IMR-90 (cell line): ENCODE measurements at regions not wholly inside any gene's neighbourhood (a gene's known extent, or its start where the extent isn't known, plus 50 kb on each side); places are given as distances from the start of the nearest gene placed in this dataset.

Experiments used
- ATAC-seq: fragments of 200-7000 bp; cut with Tn5 transposase; 2 replicates; pipeline ENCODE4 v1.9.1; 2020; ENCODE audit warnings: low read depth, mild to moderate bottlenecking, moderate library complexity
- BruUV-seq: library from RNA; stranded (reverse); fragments of 400-500 nt; replicated peaks from 2 replicates; lab custom pipeline; 2021; lab: Mats Ljungman, UMichigan
- CTCF ChIA-PET: fragments of 300-600 bp; formaldehyde crosslinking; extraction: SDS; loops from one replicate; lab custom pipeline; 2021; ENCODE audit warnings: antibody characterized with exemption; lab: Yijun Ruan, JAX
- POLR2A ChIA-PET: fragments of 300-600 bp; sonication (Branson Sonifier 250); formaldehyde crosslinking; loops from one replicate; lab custom pipeline; 2022; ENCODE audit warnings: antibody characterized with exemption; ENCODE audit not compliant: unreplicated experiment; lab: Charles Lee
- DNase-seq: peaks from one replicate; pipeline ENCODE4 v3.0.0; 2013
- H2AFZ ChIP-seq: replicated peaks from 2 replicates; pipeline ENCODE3; 2013; ENCODE audit warnings: low read length, mild to moderate bottlenecking; ENCODE audit not compliant: poor library complexity
- H2AK5ac ChIP-seq: 2 replicates; pipeline ENCODE4 v1.6.1; 2013; ENCODE audit warnings: low read depth, low read length, inconsistent platforms
- H2AK9ac ChIP-seq: replicated peaks from 2 replicates; pipeline ENCODE3; 2013; ENCODE audit warnings: mild to moderate bottlenecking, low read depth, low read length, moderate library complexity; ENCODE audit not compliant: poor library complexity
- H2BK120ac ChIP-seq: 2 replicates; pipeline ENCODE4 v1.6.1; 2013; ENCODE audit warnings: low read depth, low read length, inconsistent platforms
- H2BK15ac ChIP-seq: 3 replicates; pipeline ENCODE4 v1.6.1; 2013; ENCODE audit warnings: low read depth, low read length, inconsistent platforms
- H2BK20ac ChIP-seq: 2 replicates; pipeline ENCODE4 v1.6.1; 2013; ENCODE audit warnings: low read depth, mild to moderate bottlenecking, inconsistent platforms, low read length, moderate library complexity
- H2BK5ac ChIP-seq: 2 replicates; pipeline ENCODE4 v1.6.1; 2013; ENCODE audit warnings: mild to moderate bottlenecking, low read depth, low read length, inconsistent platforms; ENCODE audit not compliant: poor library complexity, severe bottlenecking
- H3K14ac ChIP-seq: replicated peaks from 2 replicates; pipeline ENCODE4 v1.6.1; 2013; ENCODE audit warnings: low read depth, low read length, inconsistent platforms
- H3K18ac ChIP-seq: 2 replicates; pipeline ENCODE4 v1.6.1; 2013; ENCODE audit warnings: low read depth, low read length, control low read depth
- H3K23ac ChIP-seq: 2 replicates; pipeline ENCODE4 v1.6.1; 2013; ENCODE audit warnings: low read depth, low read length, inconsistent platforms
- H3K27ac ChIP-seq: 2 replicates; pipeline ENCODE4 v1.5.1; 2013; ENCODE audit warnings: mild to moderate bottlenecking, control low read depth, low read length; ENCODE audit not compliant: insufficient read depth
- H3K27me3 ChIP-seq: 2 replicates; pipeline ENCODE4 v1.6.1; 2013; ENCODE audit warnings: low read length; ENCODE audit not compliant: control insufficient read depth, insufficient read depth
- H3K36me3 ChIP-seq: 2 replicates; pipeline ENCODE4 v1.6.1; 2013; ENCODE audit warnings: low read length, mixed read lengths; ENCODE audit not compliant: control insufficient read depth, insufficient read depth
- H3K4ac ChIP-seq: 2 replicates; pipeline ENCODE4 v1.6.1; 2013; ENCODE audit warnings: low read depth, low read length, inconsistent platforms
- H3K4me1 ChIP-seq: 2 replicates; pipeline ENCODE4 v1.6.1; 2013; ENCODE audit warnings: low read length, mixed read lengths; ENCODE audit not compliant: control insufficient read depth, insufficient read depth
- H3K4me2 ChIP-seq: 2 replicates; pipeline ENCODE4 v1.6.1; 2013; ENCODE audit warnings: low read depth, mild to moderate bottlenecking, control low read depth, low read length, moderate library complexity
- H3K4me3 ChIP-seq: 2 replicates; pipeline ENCODE4 v1.5.1; 2013; ENCODE audit warnings: low read depth, mild to moderate bottlenecking, control low read depth, low read length, moderate library complexity; ENCODE audit not compliant: insufficient read depth
- H3K56ac ChIP-seq: 2 replicates; pipeline ENCODE4 v1.6.1; 2013; ENCODE audit warnings: low read length, inconsistent platforms; ENCODE audit not compliant: insufficient read depth; ENCODE audit errors: extremely low read depth
- H3K79me1 ChIP-seq, 2 experiments: 2 replicates each; pipeline ENCODE4 v1.6.1; 2013; ENCODE audit warnings: low read length in 2 of 2, inconsistent platforms in 1 of 2, low read depth in 1 of 2
- H3K9ac ChIP-seq: 2 replicates; pipeline ENCODE4 v1.6.1; 2013; ENCODE audit warnings: low read depth, low read length, control low read depth
- H3K9me1 ChIP-seq: 2 replicates; pipeline ENCODE4 v1.6.1; 2013; ENCODE audit warnings: low read length, inconsistent platforms; ENCODE audit not compliant: insufficient read depth
- H3K9me3 ChIP-seq: 2 replicates; pipeline ENCODE4 v1.6.1; 2013; ENCODE audit warnings: low read length; ENCODE audit not compliant: control insufficient read depth, insufficient read depth
- H4K20me1 ChIP-seq: 2 replicates; pipeline ENCODE4 v1.6.1; 2013; ENCODE audit warnings: low read length, inconsistent platforms; ENCODE audit not compliant: insufficient read depth
- H4K5ac ChIP-seq: 2 replicates; pipeline ENCODE4 v1.6.1; 2013; ENCODE audit warnings: mild to moderate bottlenecking, low read depth, low read length, control low read depth
- H4K8ac ChIP-seq, 2 experiments: 2 replicates each; pipeline ENCODE4 v1.6.1; 2013; ENCODE audit warnings: low read depth in 2 of 2, low read length in 2 of 2, control low read depth in 1 of 2, inconsistent platforms in 1 of 2
- H4K91ac ChIP-seq: 2 replicates; pipeline ENCODE4 v1.6.1; 2013; ENCODE audit warnings: low read depth, low read length, inconsistent platforms; ENCODE audit not compliant: insufficient read depth
- BHLHE40 ChIP-seq: fragments of 150-350 bp; IDR thresholded peaks from 2 replicates; pipeline ENCODE4 v1.6.1; 2016; ENCODE audit warnings: mild to moderate bottlenecking, low read depth, low read length
- CTCF ChIP-seq: conservative IDR thresholded peaks from 2 replicates; pipeline ENCODE4 v1.5.1; 2012; ENCODE audit warnings: mild to moderate bottlenecking, low read depth, low read length, improper control_type of control experiment
- FOS ChIP-seq: fragments of 150-350 bp; IDR thresholded peaks from 2 replicates; pipeline ENCODE4 v1.6.1; 2016; ENCODE audit warnings: low read depth, low read length
- MAFK ChIP-seq: IDR thresholded peaks from 2 replicates; pipeline ENCODE4 v1.6.1; 2012; ENCODE audit warnings: low read depth, low read length, improper control_type of control experiment
- MAZ ChIP-seq: IDR thresholded peaks from 2 replicates; pipeline ENCODE4 v1.6.1; 2012; ENCODE audit warnings: low read depth, mild to moderate bottlenecking, low read length, improper control_type of control experiment, moderate library complexity, borderline replicate concordance
- MXI1 ChIP-seq: IDR thresholded peaks from 2 replicates; pipeline ENCODE4 v1.6.1; 2012; ENCODE audit warnings: low read depth, mild to moderate bottlenecking, low read length, moderate library complexity, borderline replicate concordance
- NFE2L2 ChIP-seq: fragments of 150-350 bp; IDR thresholded peaks from 2 replicates; pipeline ENCODE4 v1.6.1; 2016; ENCODE audit warnings: low read depth, mild to moderate bottlenecking, low read length
- RAD21 ChIP-seq: IDR thresholded peaks from 2 replicates; pipeline ENCODE4 v1.6.1; 2012; ENCODE audit warnings: low read length, improper control_type of control experiment
- RCOR1 ChIP-seq: IDR thresholded peaks from 2 replicates; pipeline ENCODE4 v1.6.1; 2012; ENCODE audit warnings: mild to moderate bottlenecking, low read length, improper control_type of control experiment; ENCODE audit not compliant: insufficient replicate concordance
- RFX5 ChIP-seq: IDR thresholded peaks from 2 replicates; pipeline ENCODE4 v1.8.0; 2012; ENCODE audit warnings: low read depth, mild to moderate bottlenecking, low read length, moderate library complexity
- SMC3 ChIP-seq: fragments of 150-350 bp; IDR thresholded peaks from 2 replicates; pipeline ENCODE4 v1.6.1; 2016; ENCODE audit warnings: low read depth, mild to moderate bottlenecking, antibody characterized with exemption, low read length, moderate library complexity
- WGBS, 2 experiments: methylation state at CpG; one replicate each; pipeline versions ENCODE4 v1.1.5 to v1.1.7; 2013; ENCODE audit warnings: missing lambda C conversion rate in 2 of 2; ENCODE audit not compliant: insufficient read length in 1 of 2; ENCODE audit errors: extremely low coverage in 2 of 2; 5-methylcytosine and 5-hydroxymethylcytosine counted together
- dilution Hi-C: fragments of 300-500 bp; cut with HindIII; formaldehyde crosslinking; loops from one replicate; pipeline ENCODE4 v1.14.3; 2018; ENCODE audit warnings: low sequenced_read_pairs; ENCODE audit not compliant: unreplicated experiment
- in situ Hi-C: fragments of 300-500 bp; cut with MboI; formaldehyde crosslinking; loops from 3 replicates; pipeline ENCODE4 v1.14.3; 2019; ENCODE audit warnings: low sequenced_read_pairs, inconsistent platforms, mixed read lengths
- intact Hi-C: fragments of 100-400 bp; cut with micrococcal nuclease; formaldehyde crosslinking; loops from 2 replicates; pipeline ENCODE4 v1.10.0; 2022
- TF ChIP-seq, protein P1 (sequence below): fragments of 150-350 bp; IDR thresholded peaks from 2 replicates; pipeline ENCODE4 v1.6.1; 2017; ENCODE audit warnings: mild to moderate bottlenecking, antibody characterized with exemption, low read length, low read depth

GRCh38 chr9:1267581-1267980, 217.4 kb downstream of the DMRT2 start:
- WGBS, 2 experiments, result 50% methylated on average over 2 of the region's 5 CpGs; no CpG with 5 or more reads in 1 of the 2 experiments
- Histone ChIP-seq H2BK20ac (no peak overlapping the region), H3K14ac (no peak overlapping the region), H3K4me3 (no peak overlapping the region), H4K8ac (no peak overlapping the region), H3K79me1 (no peaks in the 10 kb centered on the region), H2BK15ac (no peak overlapping the region), H3K23ac (no peak overlapping the region), H3K36me3 (no peaks in the 10 kb centered on the region), H2BK5ac (no peak overlapping the region), H3K56ac (no peak overlapping the region), H3K9ac (no peak overlapping the region), H3K27ac (no peak overlapping the region), H3K4me2 (no peak overlapping the region), H2BK120ac (no peak overlapping the region), H2AK9ac (no peak overlapping the region), H4K20me1 (no peaks in the 10 kb centered on the region), H3K4me1 (no peaks in the 10 kb centered on the region), H4K5ac (no peak overlapping the region), H2AK5ac (no peak overlapping the region), H2AFZ (no peak overlapping the region), H3K4ac (no peak overlapping the region), H3K18ac (no peak overlapping the region), H4K91ac (no peak overlapping the region), H3K9me3 (peaks cover 8% of the 10 kb centered on the region), H3K27me3 (no peaks in the 10 kb centered on the region), H3K9me1 (no peaks in the 10 kb centered on the region)
- DNase-seq, result no peak
- intact Hi-C loops, result no loop called here
- CTCF ChIA-PET, result no interaction called here
- TF ChIP-seq SMC3, result no peak
- TF ChIP-seq CTCF, result no peak
- TF ChIP-seq, protein P1, sequence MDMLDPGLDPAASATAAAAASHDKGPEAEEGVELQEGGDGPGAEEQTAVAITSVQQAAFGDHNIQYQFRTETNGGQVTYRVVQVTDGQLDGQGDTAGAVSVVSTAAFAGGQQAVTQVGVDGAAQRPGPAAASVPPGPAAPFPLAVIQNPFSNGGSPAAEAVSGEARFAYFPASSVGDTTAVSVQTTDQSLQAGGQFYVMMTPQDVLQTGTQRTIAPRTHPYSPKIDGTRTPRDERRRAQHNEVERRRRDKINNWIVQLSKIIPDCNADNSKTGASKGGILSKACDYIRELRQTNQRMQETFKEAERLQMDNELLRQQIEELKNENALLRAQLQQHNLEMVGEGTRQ, result no peak
- no peak for TF ChIP-seq RAD21
- no peak for TF ChIP-seq NFE2L2
- no peak for TF ChIP-seq RCOR1
- no peak for TF ChIP-seq MAZ
- TF ChIP-seq RFX5, result no peak
- no peak for TF ChIP-seq MAFK
- no peak for TF ChIP-seq MXI1
- TF ChIP-seq FOS, result no peak
- TF ChIP-seq BHLHE40, result no peak
- POLR2A ChIA-PET, result no interaction called here
- dilution Hi-C loops, result no loop called here
- no TSS peak for BruUV-seq
- ATAC-seq, result no peak
- in situ Hi-C loops, result no loop called here
